ENCODE measurements at regions not wholly inside any gene's neighbourhood (a gene's known extent, or its start where the extent isn't known, plus 50 kb on each side); places are given as distances from the start of the nearest gene placed in this dataset.

GRCh38 chr20:29123861-29124260 is 2133.6 kb upstream of the DEFB115 start:
- TF ChIP-seq EZH2phosphoT487 (IDR thresholded peaks at IDR 0.05; ENCODE audit: insufficient read depth, low read depth): no peak
- no peak for TF ChIP-seq EZH2 (IDR thresholded peaks at IDR 0.05; ENCODE audit: insufficient read depth, poor library complexity, severe bottlenecking)
